BLaER1 treated with 17β-estradiol and CSF1 and Interleukin-3, amounts not matched to agents 10 nM and 100 nM (cell line): ENCODE measurements at regions not wholly inside any gene's neighbourhood (a gene's known extent, or its start where the extent isn't known, plus 50 kb on each side); places are given as distances from the start of the nearest gene placed in this dataset.

Experiments
- H3K27ac ChIP-seq, 11 experiments: shearing (Covaris generic); formaldehyde crosslinking; 2 replicates each; pipeline ENCODE4 v1.8.1; 2022
- H3K27me3 ChIP-seq, 11 experiments: shearing (Covaris generic); formaldehyde crosslinking; 2 replicates each; pipeline ENCODE4 v1.8.1; 2022
- H3K36me3 ChIP-seq, 11 experiments: shearing (Covaris generic); formaldehyde crosslinking; 2 replicates each; pipeline ENCODE4 v1.8.1; 2022
- H3K4me1 ChIP-seq, 10 experiments: shearing (Covaris generic); formaldehyde crosslinking; 2 replicates each; pipeline ENCODE4 v1.8.1; 2022
- H3K4me2 ChIP-seq, 11 experiments: shearing (Covaris generic); formaldehyde crosslinking; 2 replicates each; pipeline ENCODE4 v1.8.1; 2022
- H3K4me3 ChIP-seq, 10 experiments: shearing (Covaris generic); formaldehyde crosslinking; 2 replicates each; pipeline ENCODE4 v1.8.1; 2022
- H3K9ac ChIP-seq, 11 experiments: shearing (Covaris generic); formaldehyde crosslinking; 2 replicates each; pipeline ENCODE4 v1.8.1; 2022
- H3K9me3 ChIP-seq, 11 experiments: shearing (Covaris generic); formaldehyde crosslinking; replicated peaks in 1 of 11; 2 replicates each; pipeline ENCODE4 v1.8.1; 2022
- H4K20me1 ChIP-seq, 11 experiments: shearing (Covaris generic); formaldehyde crosslinking; 2 replicates each; pipeline ENCODE4 v1.8.1; 2022
- Cebpa-rat ChIP-seq, 11 experiments: shearing (Covaris generic); IDR thresholded peaks; 2 replicates each; pipeline ENCODE4 v1.8.1; 2022

GRCh38 chr18:34595690-34596089, 114.4 kb upstream of the DTNA start:
- H3K27ac ChIP-seq: no peak overlapping the region
- TF ChIP-seq Cebpa-rat (IDR thresholded peaks at IDR 0.05): no peak
- no peak overlapping the region for H3K9ac ChIP-seq
- H4K20me1 ChIP-seq: peaks cover 0 to 16% (median 0%) of the 10 kb centered on the region in 11 experiments; a peak in 4 of 22 replicates
- no peak overlapping the region for H3K4me3 ChIP-seq
- H3K4me2 ChIP-seq: no peak overlapping the region
- H3K36me3 ChIP-seq: no peaks in the 10 kb centered on the region
- H3K4me1 ChIP-seq: no peaks in the 10 kb centered on the region
- H3K27me3 ChIP-seq: no peaks in the 10 kb centered on the region
- H3K9me3 ChIP-seq: no peaks in the 10 kb centered on the region

DNA sequence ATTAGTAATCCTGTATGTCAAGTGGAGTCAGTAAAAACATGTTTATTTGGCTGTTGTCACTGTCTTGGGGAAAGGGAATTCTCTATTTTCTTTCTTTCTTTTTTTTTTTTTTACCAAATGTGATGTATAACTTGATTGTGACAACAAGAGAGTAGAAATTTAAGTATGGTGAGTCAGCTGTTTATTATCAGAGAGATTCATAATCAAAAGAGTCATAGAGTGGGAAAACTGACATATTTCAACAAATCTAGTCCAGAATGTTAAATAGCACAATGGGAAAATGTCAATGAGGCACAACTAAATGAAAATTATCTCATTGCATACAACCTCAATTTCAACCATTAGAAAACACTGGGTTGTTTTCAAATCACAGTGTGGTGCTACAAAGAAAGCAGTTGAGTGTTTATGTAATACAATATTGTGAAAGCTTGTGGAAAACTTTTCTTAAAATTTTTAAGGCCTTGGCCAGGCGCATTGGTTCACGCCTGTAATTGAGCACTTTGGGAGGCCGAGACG, 111.9 kb upstream of the DTNA start:
- no peaks in the 10 kb centered on the region for H3K4me1 ChIP-seq
- H4K20me1 ChIP-seq: peaks cover 0 to 16% (median 0%) of the 10 kb centered on the region in 11 experiments; a peak in 5 of 22 replicates
- no peak overlapping the region for H3K4me2 ChIP-seq
- H3K9ac ChIP-seq: no peak overlapping the region
- no peak for TF ChIP-seq Cebpa-rat (IDR thresholded peaks at IDR 0.05)
- no peaks in the 10 kb centered on the region for H3K27me3 ChIP-seq
- H3K27ac ChIP-seq: no peak overlapping the region
- H3K4me3 ChIP-seq: no peak overlapping the region
- no peaks in the 10 kb centered on the region for H3K9me3 ChIP-seq
- H3K36me3 ChIP-seq: no peaks in the 10 kb centered on the region

DNA sequence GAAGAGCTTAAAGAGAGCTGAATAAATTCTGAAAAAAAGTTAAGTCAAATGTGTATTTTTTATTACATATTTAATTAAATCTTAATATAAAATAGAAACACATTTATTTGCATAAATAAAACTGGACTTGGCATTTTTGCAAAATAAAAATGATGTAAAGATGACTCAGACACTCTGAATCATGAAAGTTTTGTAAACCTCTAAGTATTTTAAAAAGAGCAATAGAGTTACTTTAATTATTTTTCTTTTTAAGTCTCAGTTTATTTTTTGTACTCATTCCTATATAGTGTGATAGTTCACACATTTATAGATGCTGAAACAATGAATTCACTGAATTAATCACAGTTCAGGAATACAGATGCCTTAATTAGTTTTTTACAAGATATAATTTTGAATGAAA, 109.9 kb upstream of the DTNA start:
- no peaks in the 10 kb centered on the region for H3K27me3 ChIP-seq
- H4K20me1 ChIP-seq: peaks cover 0 to 7% (median 0%) of the 10 kb centered on the region in 11 experiments; a peak in 3 of 22 replicates
- H3K36me3 ChIP-seq: no peaks in the 10 kb centered on the region
- H3K27ac ChIP-seq: no peak overlapping the region
- no peak overlapping the region for H3K4me3 ChIP-seq
- no peak for TF ChIP-seq Cebpa-rat (IDR thresholded peaks at IDR 0.05)
- no peaks in the 10 kb centered on the region for H3K9me3 ChIP-seq
- H3K9ac ChIP-seq: no peak overlapping the region
- no peak overlapping the region for H3K4me2 ChIP-seq
- H3K4me1 ChIP-seq: no peaks in the 10 kb centered on the region

- no peak overlapping the region for H3K27ac ChIP-seq
- no peak overlapping the region for H3K9ac ChIP-seq
- no peaks in the 10 kb centered on the region for H3K4me1 ChIP-seq
- TF ChIP-seq Cebpa-rat (IDR thresholded peaks at IDR 0.05): no peak
- no peaks in the 10 kb centered on the region for H3K27me3 ChIP-seq
- peaks cover 0 to 7% (median 0%) of the 10 kb centered on the region in 11 experiments; a peak in 3 of 22 replicates for H4K20me1 ChIP-seq
- no peaks in the 10 kb centered on the region for H3K36me3 ChIP-seq
- no peak overlapping the region for H3K4me2 ChIP-seq
- no peak overlapping the region for H3K4me3 ChIP-seq
- H3K9me3 ChIP-seq: no peaks in the 10 kb centered on the region
Observed at GRCh38 chr18:34600874-34601656, 109.0 kb upstream of the DTNA start.

DNA sequence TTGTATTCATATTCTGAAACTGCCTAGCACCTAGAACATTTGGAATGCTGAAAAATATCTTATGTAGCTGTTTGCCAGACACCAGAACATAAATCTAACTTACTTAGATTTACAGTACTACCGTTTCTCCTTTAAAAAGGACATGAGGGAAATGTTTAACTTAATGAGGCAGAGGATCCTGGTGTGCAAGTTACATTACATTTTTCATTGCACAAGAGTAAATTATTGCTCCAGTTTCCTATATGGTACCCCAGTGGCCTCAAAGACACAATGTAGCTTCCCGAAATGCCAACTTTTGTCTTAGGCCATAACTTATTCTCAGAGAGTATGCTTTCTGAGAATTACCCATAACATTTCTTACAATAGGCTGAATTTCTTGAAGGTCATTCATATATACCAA, 105.5 kb upstream of the DTNA start:
- Histone ChIP-seq H3K4me2 (no peak overlapping the region), H3K27ac (no peak overlapping the region), H3K4me3 (no peak overlapping the region), H4K20me1 (peaks cover 0 to 7% (median 0%) of the 10 kb centered on the region in 11 experiments; a peak in 4 of 22 replicates), H3K27me3 (no peaks in the 10 kb centered on the region), H3K9ac (no peak overlapping the region), H3K36me3 (no peaks in the 10 kb centered on the region), H3K9me3 (no peaks in the 10 kb centered on the region), H3K4me1 (no peaks in the 10 kb centered on the region)
- no peak for TF ChIP-seq Cebpa-rat (IDR thresholded peaks at IDR 0.05)

- H3K9ac ChIP-seq: no peak overlapping the region
- no peaks in the 10 kb centered on the region for H3K27me3 ChIP-seq
- H3K4me1 ChIP-seq: no peaks in the 10 kb centered on the region
- peaks cover 0 to 3% (median 0%) of the 10 kb centered on the region in 11 experiments; a peak in 3 of 22 replicates for H4K20me1 ChIP-seq
- no peak for TF ChIP-seq Cebpa-rat (IDR thresholded peaks at IDR 0.05)
- no peaks in the 10 kb centered on the region for H3K36me3 ChIP-seq
- H3K27ac ChIP-seq: no peak overlapping the region
- H3K9me3 ChIP-seq: no peaks in the 10 kb centered on the region
- no peak overlapping the region for H3K4me3 ChIP-seq
- no peak overlapping the region for H3K4me2 ChIP-seq
Observed at GRCh38 chr18:34606851-34607250, 103.2 kb upstream of the DTNA start.

DNA sequence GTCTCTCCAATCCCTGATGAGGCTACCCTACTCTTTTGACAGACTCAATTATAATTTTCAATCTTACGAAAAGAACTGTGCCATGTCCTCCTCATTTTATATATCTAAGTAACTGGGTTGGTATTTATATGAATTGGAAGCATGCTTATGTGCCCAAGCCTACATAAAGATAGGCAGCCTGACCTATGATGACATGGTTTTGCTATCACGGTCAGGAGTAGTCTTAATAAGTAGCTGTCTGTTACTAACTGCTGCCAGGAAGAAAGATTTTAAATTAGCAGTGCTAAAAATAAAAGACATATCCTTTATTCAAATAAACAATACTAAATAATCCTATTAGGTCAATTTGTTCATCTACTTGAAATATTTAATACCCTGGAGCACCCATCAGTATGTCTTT, 102.0 kb upstream of the DTNA start:
- Histone ChIP-seq H3K4me1 (no peaks in the 10 kb centered on the region), H3K4me3 (no peak overlapping the region), H4K20me1 (peaks cover 0 to 8% (median 0%) of the 10 kb centered on the region in 11 experiments; a peak in 3 of 22 replicates), H3K9me3 (no peaks in the 10 kb centered on the region), H3K36me3 (no peaks in the 10 kb centered on the region), H3K4me2 (no peak overlapping the region), H3K9ac (no peak overlapping the region), H3K27ac (no peak overlapping the region), H3K27me3 (no peaks in the 10 kb centered on the region)
- no peak for TF ChIP-seq Cebpa-rat (IDR thresholded peaks at IDR 0.05)

GRCh38 chr18:34609986-34610648, 100.0 kb upstream of the DTNA start:
- H3K4me1 ChIP-seq: no peaks in the 10 kb centered on the region
- H4K20me1 ChIP-seq: peaks cover 0 to 8% (median 0%) of the 10 kb centered on the region in 11 experiments; a peak in 3 of 22 replicates
- H3K9me3 ChIP-seq: peaks cover 0 to 4% (median 0%) of the 10 kb centered on the region in 11 experiments; a peak in 3 of 22 replicates
- no peak overlapping the region for H3K27ac ChIP-seq
- no peak for TF ChIP-seq Cebpa-rat (IDR thresholded peaks at IDR 0.05)
- no peak overlapping the region for H3K4me3 ChIP-seq
- no peak overlapping the region for H3K4me2 ChIP-seq
- H3K27me3 ChIP-seq: no peaks in the 10 kb centered on the region
- no peaks in the 10 kb centered on the region for H3K36me3 ChIP-seq
- no peak overlapping the region for H3K9ac ChIP-seq

GRCh38 chr18:34611904-34612303, 98.2 kb upstream of the DTNA start:
- no peak for TF ChIP-seq Cebpa-rat (IDR thresholded peaks at IDR 0.05)
- peaks cover 0 to 22% (median 13%) of the 10 kb centered on the region in 11 experiments; a peak in 13 of 22 replicates for H3K9me3 ChIP-seq
- H4K20me1 ChIP-seq: peaks cover 0 to 8% (median 0%) of the 10 kb centered on the region in 11 experiments; a peak in 3 of 22 replicates
- no peaks in the 10 kb centered on the region for H3K4me1 ChIP-seq
- no peak overlapping the region for H3K4me3 ChIP-seq
- H3K9ac ChIP-seq: no peak overlapping the region
- H3K27me3 ChIP-seq: no peaks in the 10 kb centered on the region
- no peak overlapping the region for H3K4me2 ChIP-seq
- H3K27ac ChIP-seq: no peak overlapping the region
- H3K36me3 ChIP-seq: no peaks in the 10 kb centered on the region
